ENCODE measurements at regions not wholly inside any gene's neighbourhood (a gene's known extent, or its start where the extent isn't known, plus 50 kb on each side); places are given as distances from the start of the nearest gene placed in this dataset.
"Not testable (repeated sequence)": the region's sequence is repeated elsewhere in the genome, so short reads cannot be mapped to it uniquely, and the experiment has no call there.

DNA sequence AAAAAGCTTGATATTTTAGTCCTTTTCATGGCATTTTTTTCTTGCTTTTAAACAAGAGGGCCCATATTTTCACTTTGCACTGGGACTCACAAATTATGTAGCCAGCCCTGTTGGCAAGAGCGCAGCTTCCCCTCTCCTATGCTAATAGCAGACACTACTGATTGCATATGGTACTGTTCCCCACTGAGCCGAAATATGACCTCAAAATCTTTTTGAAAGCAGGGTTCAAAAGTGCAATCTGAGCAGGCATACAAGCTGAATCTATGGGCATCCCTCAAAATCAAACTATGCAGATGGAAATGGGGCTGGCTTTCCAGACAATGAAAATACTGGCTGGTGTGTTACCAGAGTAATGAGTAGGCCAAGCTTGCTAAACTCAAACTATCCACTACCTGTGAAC is 225.2 kb upstream of the SETMAR start:
- FAIRE-seq, result no peak

GRCh38 chr3:4078903-4079302 is 224.3 kb upstream of the SETMAR start:
- no peak for FAIRE-seq

DNA sequence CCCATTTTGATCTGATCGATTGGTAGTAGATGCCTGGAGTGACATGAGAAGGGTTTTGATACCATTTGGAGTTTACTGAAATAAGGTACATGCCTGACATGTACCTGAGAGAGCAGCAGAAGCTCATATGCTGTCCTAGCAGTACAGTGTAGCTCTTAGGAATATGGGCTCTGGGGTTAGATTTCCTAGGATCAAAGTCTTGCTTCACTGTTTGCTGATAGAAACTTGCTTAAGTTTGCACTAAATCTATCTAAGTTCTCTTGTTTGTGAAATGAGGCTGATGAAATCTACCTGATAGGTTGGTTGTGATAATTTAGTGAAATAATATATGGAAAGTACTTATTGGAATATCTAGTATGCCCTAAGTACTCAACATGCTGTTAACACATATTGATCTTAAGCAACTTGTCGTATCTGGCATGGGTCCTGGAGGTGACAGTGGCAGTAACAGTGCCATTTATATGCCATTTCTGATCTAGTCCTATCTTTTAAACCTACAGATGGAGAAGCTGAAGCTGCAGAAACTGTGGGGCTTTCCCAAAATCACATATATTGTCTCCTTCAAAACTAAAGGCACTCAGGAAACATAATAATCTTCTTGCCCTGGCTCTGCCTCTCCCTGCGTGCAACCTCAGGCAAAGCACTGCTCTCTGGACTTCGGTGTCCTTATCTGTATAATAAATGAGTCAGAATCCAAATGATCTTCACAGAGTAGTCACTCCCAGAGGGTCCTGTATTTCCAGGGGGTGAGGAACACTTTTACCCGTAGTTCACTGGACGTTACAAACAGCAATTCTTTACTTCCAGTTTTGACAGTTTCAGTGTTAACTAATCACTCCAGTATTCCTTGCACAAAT is 223.6 kb upstream of the SETMAR start:
- no peak for FAIRE-seq

- FAIRE-seq, result no peak
These were observed 219.7 kb upstream of the SETMAR start for GRCh38 chr3:4083225-4084015.

- no peak for FAIRE-seq
These were observed 218.9 kb upstream of the SETMAR start for GRCh38 chr3:4084271-4084670.

DNA sequence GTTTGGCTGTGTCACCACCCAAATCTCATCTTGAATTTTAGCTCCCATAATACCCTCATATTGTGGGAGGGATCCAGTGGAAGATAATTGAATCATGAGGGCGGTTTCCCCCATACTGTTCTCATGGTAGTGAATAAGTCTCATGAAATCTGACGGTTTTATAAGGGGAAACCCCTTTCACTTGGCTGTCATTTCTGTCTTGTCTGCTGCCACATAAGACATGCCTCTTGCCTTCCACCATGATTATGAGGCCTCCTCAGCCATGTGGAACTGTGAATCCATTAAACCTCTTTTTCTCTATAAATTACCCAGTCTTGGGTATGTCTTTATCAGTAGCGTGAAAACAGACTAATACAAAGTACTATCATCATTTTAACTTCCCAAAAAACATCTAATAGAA is 216.5 kb upstream of the SETMAR start:
- not testable (repeated sequence) for FAIRE-seq

- no peak for FAIRE-seq
These were observed 211.4 kb upstream of the SETMAR start for GRCh38 chr3:4091786-4092185.

GRCh38 chr3:4097801-4098200 is 205.4 kb upstream of the SETMAR start:
- FAIRE-seq, result no peak

- no peak for FAIRE-seq
These were observed 203.6 kb upstream of the SETMAR start for GRCh38 chr3:4099607-4100006.

DNA sequence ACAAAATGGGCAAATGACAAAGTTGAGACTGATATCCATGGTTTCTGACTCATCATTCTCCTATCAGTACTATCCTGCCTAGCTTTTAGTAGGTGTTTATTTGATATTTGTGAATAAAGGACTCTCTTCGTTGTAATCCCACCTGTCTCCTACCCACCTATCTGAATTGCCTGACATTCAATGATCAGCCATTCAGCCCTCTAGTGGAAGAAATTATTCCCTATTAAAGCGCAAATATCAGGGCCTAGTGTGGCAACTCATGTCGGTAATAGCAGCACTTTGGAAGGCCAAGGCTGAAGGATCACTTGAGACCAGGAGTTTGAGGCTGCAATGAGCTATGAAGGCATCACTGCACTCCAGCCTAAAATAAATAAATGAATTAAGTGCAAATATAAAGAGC is 195.7 kb upstream of the SETMAR start:
- FAIRE-seq, result no peak

DNA sequence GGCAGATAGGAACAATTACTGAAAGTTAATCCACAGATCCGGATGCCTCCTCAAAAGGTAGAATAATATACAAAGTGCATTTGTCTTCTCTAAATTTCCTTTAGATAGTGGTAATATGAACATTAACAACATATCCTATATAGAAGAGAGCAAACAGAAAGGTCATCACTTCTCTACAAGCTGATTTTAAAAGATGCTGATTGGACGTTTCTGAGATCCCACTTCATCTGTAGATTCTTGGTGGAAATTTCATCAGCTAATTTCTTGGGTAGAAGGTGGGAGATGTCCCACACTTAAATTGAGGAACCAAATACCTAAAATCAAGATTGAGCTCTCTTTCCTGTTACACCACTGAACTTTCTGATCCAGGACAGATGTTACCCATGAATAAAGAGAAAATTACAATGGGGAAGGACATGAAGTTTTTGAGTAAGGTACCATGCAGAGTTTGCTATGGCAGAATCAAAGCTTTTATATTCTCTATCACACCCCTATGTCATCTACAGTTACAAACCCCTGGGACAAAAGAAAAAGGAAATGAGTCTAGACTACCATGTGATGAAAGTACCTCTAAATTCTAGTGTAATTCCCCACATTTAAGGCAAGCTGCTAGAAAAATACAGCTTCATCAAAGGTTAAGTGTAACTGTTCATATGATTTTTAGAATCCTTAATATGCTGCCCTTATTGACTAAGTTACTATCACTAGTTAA is 189.2 kb upstream of the SETMAR start:
- no peak for FAIRE-seq

GRCh38 chr3:4119119-4119518 is 184.1 kb upstream of the SETMAR start:
- FAIRE-seq, result no peak

DNA sequence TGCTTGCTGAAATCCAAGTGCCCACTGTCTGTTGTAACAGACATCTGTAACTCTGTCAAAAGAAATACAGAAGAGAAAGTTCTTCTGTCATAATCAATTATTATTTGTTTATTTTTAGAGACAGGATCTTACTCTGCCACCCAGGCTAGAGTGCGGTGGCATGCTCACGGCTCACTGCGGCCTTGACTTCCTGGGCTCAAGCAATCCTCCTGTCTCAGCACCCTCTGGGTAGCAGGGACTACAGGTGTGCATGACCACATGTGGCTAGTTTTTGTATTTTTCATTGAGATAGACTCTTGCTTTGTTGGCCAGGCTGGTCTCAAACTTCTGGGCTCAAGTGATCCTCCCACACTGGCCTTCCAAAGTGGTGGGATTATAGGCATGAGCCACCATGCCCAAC is 177.6 kb upstream of the SETMAR start:
- FAIRE-seq, result no peak

DNA sequence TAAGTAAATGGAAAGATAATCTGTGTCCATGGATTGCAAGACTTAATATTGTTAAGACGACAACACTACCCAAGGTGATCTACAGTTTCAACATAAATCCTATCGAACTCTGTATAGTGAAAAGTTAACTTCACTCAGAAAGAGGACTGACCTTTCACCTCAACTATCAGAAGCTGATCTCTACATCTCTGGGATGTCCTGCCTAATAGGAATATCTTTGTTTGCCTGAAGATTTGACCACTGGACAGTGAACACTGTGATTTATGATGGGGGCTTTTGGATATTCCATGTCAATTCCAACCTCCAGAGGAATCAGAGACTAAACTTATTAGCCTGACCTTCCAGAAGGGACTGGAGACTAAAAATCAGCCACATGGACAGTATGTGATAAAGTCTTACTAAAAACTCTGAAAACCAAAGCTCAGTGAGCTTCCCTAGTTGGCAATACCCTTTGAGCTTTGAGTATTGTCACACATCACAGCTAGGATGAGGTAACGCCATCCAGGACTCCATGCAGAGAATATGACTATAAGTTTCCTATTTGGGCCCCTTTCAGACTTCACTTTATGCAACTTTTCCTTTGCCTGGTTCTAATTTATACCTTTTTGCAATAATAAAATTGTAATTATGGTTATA is 164.9 kb upstream of the SETMAR start:
- FAIRE-seq, result no peak

DNA sequence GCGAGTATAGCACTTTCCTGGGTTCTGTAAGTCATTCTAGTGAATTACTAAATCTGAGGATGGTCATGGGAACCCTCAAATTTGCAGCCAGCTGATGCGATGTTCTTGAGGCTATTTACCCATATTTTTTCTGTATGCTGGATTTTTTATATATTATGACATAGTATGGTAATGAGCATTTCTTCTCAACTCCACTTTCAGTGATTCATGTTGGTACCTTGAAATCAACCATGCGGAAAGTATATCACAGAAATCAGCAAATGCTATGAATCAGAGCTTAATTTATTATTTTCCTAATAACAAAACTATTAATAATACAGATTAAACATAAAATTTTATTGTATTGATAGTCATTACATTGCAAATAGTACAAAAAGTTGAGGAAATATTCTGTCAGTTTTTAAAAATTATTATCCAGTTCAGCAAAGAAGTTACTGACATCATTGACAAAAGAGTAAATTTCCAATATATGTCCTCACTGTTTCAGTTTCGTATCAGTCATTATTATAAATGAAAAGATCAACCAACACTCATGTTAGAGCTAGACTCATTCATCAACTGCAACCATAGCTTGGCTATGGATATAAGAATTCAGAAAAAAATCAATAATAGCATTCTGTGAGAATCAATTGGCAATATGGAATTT is 164.3 kb upstream of the SETMAR start:
- no peak for FAIRE-seq

GRCh38 chr3:4139462-4140140 is 163.6 kb upstream of the SETMAR start:
- FAIRE-seq, result no peak

GRCh38 chr3:4140921-4141320 is 162.2 kb upstream of the SETMAR start:
- FAIRE-seq, result no peak

GRCh38 chr3:4147556-4148118 is 155.5 kb upstream of the SETMAR start:
- no peak for FAIRE-seq

GRCh38 chr3:4149296-4149695 is 153.9 kb upstream of the SETMAR start:
- no peak for FAIRE-seq

DNA sequence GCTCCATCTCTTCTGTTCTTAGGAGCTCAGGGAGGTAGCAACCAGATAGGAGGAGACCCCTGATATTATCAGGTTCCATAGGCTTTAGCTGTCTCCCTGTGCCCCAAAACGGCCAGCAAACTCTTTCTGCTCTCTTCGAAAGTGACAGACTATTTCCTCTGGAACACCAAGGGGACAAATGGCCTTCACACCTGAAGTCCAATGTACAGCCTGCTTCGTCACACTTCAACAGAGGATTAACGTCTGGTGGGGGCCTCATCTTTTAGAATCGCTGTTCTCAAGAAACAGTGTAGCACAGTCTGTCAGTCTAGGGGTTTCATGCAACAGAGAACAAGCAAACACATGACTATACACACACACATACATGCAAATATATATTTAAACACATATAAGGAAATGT is 152.4 kb upstream of the SETMAR start:
- no peak for FAIRE-seq

DNA sequence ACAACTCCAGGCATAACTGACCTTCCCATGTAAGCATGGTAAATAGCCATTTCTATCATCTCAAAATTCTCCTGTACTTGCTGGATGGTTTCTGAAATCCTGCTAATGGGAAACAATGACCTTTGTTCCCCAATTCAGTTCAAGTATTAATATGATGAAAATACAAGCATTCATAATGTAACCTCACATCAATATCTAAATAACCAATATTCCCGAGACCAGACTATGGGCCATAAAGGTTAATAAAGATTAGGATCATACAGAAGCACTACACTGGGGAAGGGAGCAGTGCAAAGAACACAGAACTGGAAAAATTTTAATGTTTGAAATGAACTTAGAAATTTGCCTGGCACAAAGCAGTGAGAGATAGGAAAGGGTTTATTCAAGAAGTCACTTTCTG is 151.3 kb upstream of the SETMAR start:
- FAIRE-seq, result no peak

GRCh38 chr3:4153771-4154170 is 149.4 kb upstream of the SETMAR start:
- no peak for FAIRE-seq
